SU-DHL-6 (cell line): ENCODE measurements at regions not wholly inside any gene's neighbourhood (a gene's known extent, or its start where the extent isn't known, plus 50 kb on each side); places are given as distances from the start of the nearest gene placed in this dataset.

Source experiments
- H2AFZ ChIP-seq: fragments of 200-600 bp; sonication (generic); 2 replicates; pipeline ENCODE4 v1.6.1; 2014; ENCODE audit warnings: low read depth, mild to moderate bottlenecking, moderate library complexity, mixed read lengths, antibody characterized with exemption, low read length; ENCODE audit not compliant: severe bottlenecking
- H3F3A ChIP-seq: fragments of 200-600 bp; shearing (Covaris generic); 2 replicates; pipeline ENCODE4 v1.6.0; 2016; ENCODE audit warnings: antibody characterized with exemption, mild to moderate bottlenecking; ENCODE audit not compliant: insufficient read depth
- H3K27ac ChIP-seq: fragments of 200-600 bp; sonication (generic); 2 replicates; pipeline ENCODE4 v1.5.1; 2016; ENCODE audit warnings: low read depth, mild to moderate bottlenecking, low read length, moderate library complexity, mixed read lengths
- H3K27me3 ChIP-seq: fragments of 200-600 bp; sonication (generic), shearing (Covaris generic); 2 replicates; pipeline ENCODE4 v1.6.0; 2014; ENCODE audit warnings: mild to moderate bottlenecking, low read length
- H3K36me3 ChIP-seq: fragments of 200-600 bp; sonication (generic); 2 replicates; pipeline ENCODE4 v1.6.1; 2014; ENCODE audit warnings: mild to moderate bottlenecking, low read length, mixed read lengths
- H3K4me2 ChIP-seq: fragments of 300-600, 200-600 bp; shearing (Covaris generic), sonication (generic); 2 replicates; pipeline ENCODE4 v1.6.0; 2014; ENCODE audit warnings: low read length, low read depth, mild to moderate bottlenecking; ENCODE audit not compliant: poor library complexity, severe bottlenecking
- H3K4me3 ChIP-seq: fragments of 200-600 bp; sonication (generic); 2 replicates; pipeline ENCODE4 v1.5.1; 2014; ENCODE audit warnings: antibody characterized with exemption, low read length, mild to moderate bottlenecking, mixed read lengths; ENCODE audit not compliant: insufficient read depth, poor library complexity, severe bottlenecking
- H3K79me2 ChIP-seq: fragments of 200-600 bp; sonication (generic); 2 replicates; pipeline ENCODE4 v1.6.1; 2014; ENCODE audit warnings: mild to moderate bottlenecking, low read length, moderate library complexity; ENCODE audit not compliant: insufficient read depth
- H3K9ac ChIP-seq: fragments of 200-600 bp; sonication (generic); 2 replicates; pipeline ENCODE4 v1.7.0; 2014; ENCODE audit warnings: mild to moderate bottlenecking, low read length
- H3K9me2 ChIP-seq: fragments of 200-600 bp; sonication (generic); replicated peaks from 2 replicates; pipeline ENCODE4 v1.6.1; 2014; ENCODE audit warnings: low read length; ENCODE audit not compliant: insufficient read depth
- H3K9me3 ChIP-seq: fragments of 200-600 bp; sonication (generic); 2 replicates; pipeline ENCODE4 v1.6.1; 2014; ENCODE audit warnings: low read length, mixed read lengths; ENCODE audit not compliant: insufficient read depth
- H4K20me1 ChIP-seq: fragments of 200-600 bp; sonication (generic); 2 replicates; pipeline ENCODE4 v1.6.1; 2014; ENCODE audit warnings: low read depth, mild to moderate bottlenecking, antibody characterized with exemption, low read length, moderate library complexity, mixed read lengths
- EZH2phosphoT487 ChIP-seq: fragments of 200-600 bp; sonication (generic), shearing (Covaris generic); conservative IDR thresholded peaks from 2 replicates; pipeline ENCODE4 v1.6.1; 2018; ENCODE audit warnings: mild to moderate bottlenecking, antibody characterized with exemption, low read length, moderate library complexity, mixed read lengths
- TF ChIP-seq, protein P1 (sequence below): fragments of 200-600 bp; sonication (generic); IDR thresholded peaks from one replicate; pipeline ENCODE4 v1.5.1; 2017; ENCODE audit warnings: antibody characterized with exemption, mild to moderate bottlenecking, low read length, moderate library complexity; ENCODE audit not compliant: insufficient read depth, poor library complexity, severe bottlenecking

DNA sequence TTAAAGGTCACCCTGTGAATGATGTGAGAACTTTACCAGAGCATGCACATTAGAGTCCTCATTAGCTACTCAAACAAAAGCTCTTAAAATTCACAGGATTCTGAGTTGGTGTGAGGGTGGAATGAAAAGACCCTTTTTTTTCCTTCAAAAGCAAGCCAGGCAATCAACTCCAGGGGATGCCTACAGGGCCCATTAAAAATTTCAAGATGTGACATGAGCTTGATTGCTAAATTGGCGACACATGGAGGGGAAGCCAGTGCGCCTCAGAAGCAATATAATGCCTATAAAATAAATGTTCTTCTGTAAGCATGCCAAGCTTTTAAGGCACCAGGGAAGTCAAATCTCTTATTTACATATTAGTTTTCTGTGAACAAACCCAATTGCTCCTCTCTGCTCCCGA lies 328.8 kb upstream of the SUCLG2 start:
- no peak overlapping the region for H3K4me2 ChIP-seq

DNA sequence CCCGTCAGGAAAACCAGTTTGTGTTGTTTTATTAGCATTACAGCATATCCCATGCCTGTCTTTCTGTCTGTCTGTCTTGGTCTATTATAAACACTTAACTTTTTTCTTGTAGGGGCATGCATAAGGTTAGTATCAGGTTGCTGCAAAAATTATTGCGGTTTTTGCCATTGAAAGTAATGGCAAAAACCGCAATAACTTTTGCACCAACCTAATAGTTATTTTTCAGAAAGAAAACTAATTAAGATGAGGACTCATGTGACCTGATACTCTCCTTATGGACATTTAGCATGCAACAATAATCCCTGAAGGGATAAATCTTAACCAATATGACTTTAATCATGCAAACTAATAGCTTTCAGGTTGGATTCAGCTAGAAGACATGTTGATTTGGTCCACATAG lies 326.7 kb upstream of the SUCLG2 start:
- no peak overlapping the region for H3K9ac ChIP-seq
- H3K27me3 ChIP-seq, result no peaks in the 10 kb centered on the region
- no peaks in the 10 kb centered on the region for H3K9me3 ChIP-seq
- H4K20me1 ChIP-seq, result no peaks in the 10 kb centered on the region
- H3K79me2 ChIP-seq, result no peaks in the 10 kb centered on the region
- no peak overlapping the region for H3K4me3 ChIP-seq
- H3K4me2 ChIP-seq, result no peak overlapping the region
- no peak overlapping the region for H3K27ac ChIP-seq
- H2AFZ ChIP-seq, result no peak overlapping the region
- H3K36me3 ChIP-seq, result no peaks in the 10 kb centered on the region
- H3K9me2 ChIP-seq, result no peaks in the 10 kb centered on the region
- no peak for TF ChIP-seq EZH2phosphoT487
- TF ChIP-seq, protein P1, sequence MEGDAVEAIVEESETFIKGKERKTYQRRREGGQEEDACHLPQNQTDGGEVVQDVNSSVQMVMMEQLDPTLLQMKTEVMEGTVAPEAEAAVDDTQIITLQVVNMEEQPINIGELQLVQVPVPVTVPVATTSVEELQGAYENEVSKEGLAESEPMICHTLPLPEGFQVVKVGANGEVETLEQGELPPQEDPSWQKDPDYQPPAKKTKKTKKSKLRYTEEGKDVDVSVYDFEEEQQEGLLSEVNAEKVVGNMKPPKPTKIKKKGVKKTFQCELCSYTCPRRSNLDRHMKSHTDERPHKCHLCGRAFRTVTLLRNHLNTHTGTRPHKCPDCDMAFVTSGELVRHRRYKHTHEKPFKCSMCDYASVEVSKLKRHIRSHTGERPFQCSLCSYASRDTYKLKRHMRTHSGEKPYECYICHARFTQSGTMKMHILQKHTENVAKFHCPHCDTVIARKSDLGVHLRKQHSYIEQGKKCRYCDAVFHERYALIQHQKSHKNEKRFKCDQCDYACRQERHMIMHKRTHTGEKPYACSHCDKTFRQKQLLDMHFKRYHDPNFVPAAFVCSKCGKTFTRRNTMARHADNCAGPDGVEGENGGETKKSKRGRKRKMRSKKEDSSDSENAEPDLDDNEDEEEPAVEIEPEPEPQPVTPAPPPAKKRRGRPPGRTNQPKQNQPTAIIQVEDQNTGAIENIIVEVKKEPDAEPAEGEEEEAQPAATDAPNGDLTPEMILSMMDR, result no peak
- no peaks in the 10 kb centered on the region for H3F3A ChIP-seq

More for the DNA sequence above, 328.8 kb upstream of the SUCLG2 start:
- Histone ChIP-seq H3F3A (no peaks in the 10 kb centered on the region), H3K9me3 (no peaks in the 10 kb centered on the region), H3K9ac (no peak overlapping the region), H3K27ac (no peak overlapping the region), H4K20me1 (no peaks in the 10 kb centered on the region), H3K36me3 (no peaks in the 10 kb centered on the region), H3K27me3 (no peaks in the 10 kb centered on the region), H3K9me2 (no peaks in the 10 kb centered on the region), H2AFZ (no peak overlapping the region), H3K4me3 (no peak overlapping the region), H3K79me2 (no peaks in the 10 kb centered on the region)
- TF ChIP-seq, protein P1, result no peak
- no peak for TF ChIP-seq EZH2phosphoT487

DNA sequence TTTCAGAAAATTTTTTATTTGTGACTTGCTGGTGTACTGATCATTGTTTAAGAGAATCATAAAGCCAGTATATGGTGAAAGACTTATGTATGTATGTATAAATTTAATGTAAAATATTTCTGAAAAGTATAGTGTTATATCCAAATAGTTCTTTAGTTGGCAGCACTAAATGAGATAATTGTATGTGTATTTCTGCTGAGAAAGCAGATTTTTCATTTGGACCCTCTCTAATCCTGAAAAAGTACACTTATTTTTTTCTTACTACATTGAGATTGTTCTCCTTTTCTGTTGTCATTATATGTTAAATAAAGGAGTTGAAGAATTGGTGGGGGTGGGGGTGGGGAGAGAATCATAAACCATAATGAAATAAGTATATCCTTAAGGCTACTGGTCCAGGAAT lies 324.9 kb upstream of the SUCLG2 start:
- H3K9me3 ChIP-seq, result no peaks in the 10 kb centered on the region
- H3K9me2 ChIP-seq, result no peaks in the 10 kb centered on the region
- H3F3A ChIP-seq, result no peaks in the 10 kb centered on the region
- no peak overlapping the region for H3K4me3 ChIP-seq
- H3K36me3 ChIP-seq, result no peaks in the 10 kb centered on the region
- no peak overlapping the region for H3K4me2 ChIP-seq
- no peaks in the 10 kb centered on the region for H3K79me2 ChIP-seq
- no peak overlapping the region for H3K9ac ChIP-seq
- TF ChIP-seq EZH2phosphoT487, result no peak
- TF ChIP-seq, protein P1, result no peak
- no peaks in the 10 kb centered on the region for H4K20me1 ChIP-seq
- H2AFZ ChIP-seq, result no peak overlapping the region
- no peak overlapping the region for H3K27ac ChIP-seq
- no peaks in the 10 kb centered on the region for H3K27me3 ChIP-seq

DNA sequence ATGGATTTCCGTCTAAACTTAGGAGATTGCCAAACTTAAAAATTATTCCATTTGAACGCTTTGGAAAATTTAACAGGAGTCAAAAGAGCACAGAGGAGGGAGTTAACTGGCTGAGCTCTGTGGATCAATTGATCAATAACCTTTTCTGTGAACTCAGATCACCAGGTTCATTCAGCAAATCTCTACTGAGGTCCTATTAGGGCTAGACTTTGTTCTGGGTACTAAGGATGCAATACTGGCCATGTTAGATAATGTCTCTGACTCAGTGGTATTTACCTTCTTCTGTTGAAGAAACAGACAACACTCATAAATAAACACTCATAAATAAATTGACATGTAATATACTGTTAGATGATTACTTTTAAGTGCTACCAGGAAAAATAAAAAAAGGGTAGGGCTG lies 323.4 kb upstream of the SUCLG2 start:
- no peaks in the 10 kb centered on the region for H3F3A ChIP-seq
- TF ChIP-seq, protein P1, result no peak
- TF ChIP-seq EZH2phosphoT487, result no peak
- H3K9ac ChIP-seq, result no peak overlapping the region
- no peaks in the 10 kb centered on the region for H3K36me3 ChIP-seq
- H3K9me2 ChIP-seq, result no peaks in the 10 kb centered on the region
- H4K20me1 ChIP-seq, result no peaks in the 10 kb centered on the region
- no peak overlapping the region for H3K4me2 ChIP-seq
- no peaks in the 10 kb centered on the region for H3K9me3 ChIP-seq
- H2AFZ ChIP-seq, result no peak overlapping the region
- no peak overlapping the region for H3K4me3 ChIP-seq
- H3K27ac ChIP-seq, result no peak overlapping the region
- H3K27me3 ChIP-seq, result no peaks in the 10 kb centered on the region
- no peaks in the 10 kb centered on the region for H3K79me2 ChIP-seq
